ENCODE measurements at regions not wholly inside any gene's neighbourhood (a gene's known extent, or its start where the extent isn't known, plus 50 kb on each side); places are given as distances from the start of the nearest gene placed in this dataset.

- H3K27me3 ChIP-seq (ENCODE audit: control insufficient read depth, insufficient read depth, low read length): no peaks in the 10 kb centered on the region
- H3K9me3 ChIP-seq (ENCODE audit: control insufficient read depth, insufficient read depth, low read length): no peaks in the 10 kb centered on the region
Measured at GRCh38 chr5:118552731-118553360, 435.5 kb downstream of the DTWD2 start.

GRCh38 chr5:118552146-118552545 is 436.2 kb downstream of the DTWD2 start:
- Histone ChIP-seq H3K27ac (ENCODE audit: low read depth, low read length) (no peak overlapping the region), H3K27me3 (ENCODE audit: control insufficient read depth, insufficient read depth, low read length) (no peaks in the 10 kb centered on the region), H3K9me3 (ENCODE audit: control insufficient read depth, insufficient read depth, low read length) (no peaks in the 10 kb centered on the region), H3K4me1 (ENCODE audit: control insufficient read depth, insufficient read depth, low read length) (0 out of 2 replicates have a peak, but pooled peaks cover 3% of the 10 kb centered on the region), H3K4me3 (ENCODE audit: low read depth, low read length) (no peak overlapping the region), H3K36me3 (ENCODE audit: control insufficient read depth, insufficient read depth, low read length) (no peaks in the 10 kb centered on the region), H3K9ac (ENCODE audit: low read depth, low read length) (no peak overlapping the region)

More at GRCh38 chr5:118552731-118553360, 435.5 kb downstream of the DTWD2 start:
- Histone ChIP-seq H3K36me3 (ENCODE audit: control insufficient read depth, insufficient read depth, low read length) (no peaks in the 10 kb centered on the region), H3K27ac (ENCODE audit: low read depth, low read length) (no peak overlapping the region), H3K4me1 (ENCODE audit: control insufficient read depth, insufficient read depth, low read length) (0 out of 2 replicates have a peak, but pooled peaks cover 3% of the 10 kb centered on the region), H3K4me3 (ENCODE audit: low read depth, low read length) (no peak overlapping the region), H3K9ac (ENCODE audit: low read depth, low read length) (no peak overlapping the region)

GRCh38 chr5:118551716-118552115 is 436.6 kb downstream of the DTWD2 start:
- Histone ChIP-seq H3K9ac (ENCODE audit: low read depth, low read length) (no peak overlapping the region), H3K9me3 (ENCODE audit: control insufficient read depth, insufficient read depth, low read length) (no peaks in the 10 kb centered on the region), H3K27ac (ENCODE audit: low read depth, low read length) (no peak overlapping the region), H3K4me3 (ENCODE audit: low read depth, low read length) (no peak overlapping the region), H3K36me3 (ENCODE audit: control insufficient read depth, insufficient read depth, low read length) (no peaks in the 10 kb centered on the region), H3K27me3 (ENCODE audit: control insufficient read depth, insufficient read depth, low read length) (no peaks in the 10 kb centered on the region), H3K4me1 (ENCODE audit: control insufficient read depth, insufficient read depth, low read length) (0 out of 2 replicates have a peak, but pooled peaks cover 3% of the 10 kb centered on the region)

GRCh38 chr5:118551031-118551430 is 437.3 kb downstream of the DTWD2 start:
- H3K4me1 ChIP-seq (ENCODE audit: control insufficient read depth, insufficient read depth, low read length): 0 out of 2 replicates have a peak, but pooled peaks cover 3% of the 10 kb centered on the region
- H3K27me3 ChIP-seq (ENCODE audit: control insufficient read depth, insufficient read depth, low read length): no peaks in the 10 kb centered on the region

GRCh38 chr5:118548761-118549720 is 439.3 kb downstream of the DTWD2 start:
- Histone ChIP-seq H3K9me3 (ENCODE audit: control insufficient read depth, insufficient read depth, low read length) (no peaks in the 10 kb centered on the region), H3K4me1 (ENCODE audit: control insufficient read depth, insufficient read depth, low read length) (no peaks in the 10 kb centered on the region), H3K4me3 (ENCODE audit: low read depth, low read length) (no peak overlapping the region), H3K27me3 (ENCODE audit: control insufficient read depth, insufficient read depth, low read length) (no peaks in the 10 kb centered on the region), H3K27ac (ENCODE audit: low read depth, low read length) (no peak overlapping the region), H3K9ac (ENCODE audit: low read depth, low read length) (no peak overlapping the region), H3K36me3 (ENCODE audit: control insufficient read depth, insufficient read depth, low read length) (no peaks in the 10 kb centered on the region)

More at GRCh38 chr5:118551031-118551430, 437.3 kb downstream of the DTWD2 start:
- H3K4me3 ChIP-seq (ENCODE audit: low read depth, low read length): no peak overlapping the region
- no peak overlapping the region for H3K27ac ChIP-seq (ENCODE audit: low read depth, low read length)
- H3K9ac ChIP-seq (ENCODE audit: low read depth, low read length): no peak overlapping the region
- no peaks in the 10 kb centered on the region for H3K36me3 ChIP-seq (ENCODE audit: control insufficient read depth, insufficient read depth, low read length)
- H3K9me3 ChIP-seq (ENCODE audit: control insufficient read depth, insufficient read depth, low read length): no peaks in the 10 kb centered on the region

GRCh38 chr5:118545470-118545869 is 442.9 kb downstream of the DTWD2 start:
- Histone ChIP-seq H3K27me3 (ENCODE audit: control insufficient read depth, insufficient read depth, low read length) (no peaks in the 10 kb centered on the region), H3K4me1 (ENCODE audit: control insufficient read depth, insufficient read depth, low read length) (no peaks in the 10 kb centered on the region), H3K27ac (ENCODE audit: low read depth, low read length) (no peak overlapping the region), H3K9ac (ENCODE audit: low read depth, low read length) (no peak overlapping the region), H3K36me3 (ENCODE audit: control insufficient read depth, insufficient read depth, low read length) (no peaks in the 10 kb centered on the region), H3K4me3 (ENCODE audit: low read depth, low read length) (no peak overlapping the region), H3K9me3 (ENCODE audit: control insufficient read depth, insufficient read depth, low read length) (peaks cover 18% of the 10 kb centered on the region)

GRCh38 chr5:118544887-118545449 is 443.4 kb downstream of the DTWD2 start:
- Histone ChIP-seq H3K4me1 (ENCODE audit: control insufficient read depth, insufficient read depth, low read length) (no peaks in the 10 kb centered on the region), H3K27me3 (ENCODE audit: control insufficient read depth, insufficient read depth, low read length) (no peaks in the 10 kb centered on the region), H3K9me3 (ENCODE audit: control insufficient read depth, insufficient read depth, low read length) (peaks cover 23% of the 10 kb centered on the region), H3K27ac (ENCODE audit: low read depth, low read length) (no peak overlapping the region), H3K9ac (ENCODE audit: low read depth, low read length) (no peak overlapping the region), H3K4me3 (ENCODE audit: low read depth, low read length) (no peak overlapping the region), H3K36me3 (ENCODE audit: control insufficient read depth, insufficient read depth, low read length) (no peaks in the 10 kb centered on the region)

GRCh38 chr5:118533923-118534322 is 454.4 kb downstream of the DTWD2 start:
- Histone ChIP-seq H3K27me3 (ENCODE audit: control insufficient read depth, insufficient read depth, low read length) (no peaks in the 10 kb centered on the region), H3K4me3 (ENCODE audit: low read depth, low read length) (no peak overlapping the region), H3K9ac (ENCODE audit: low read depth, low read length) (no peak overlapping the region), H3K27ac (ENCODE audit: low read depth, low read length) (no peak overlapping the region), H3K9me3 (ENCODE audit: control insufficient read depth, insufficient read depth, low read length) (peaks cover 4% of the 10 kb centered on the region; the same call in 1 of the 2 replicates), H3K36me3 (ENCODE audit: control insufficient read depth, insufficient read depth, low read length) (no peaks in the 10 kb centered on the region), H3K4me1 (ENCODE audit: control insufficient read depth, insufficient read depth, low read length) (peaks cover 8% of the 10 kb centered on the region)

- Histone ChIP-seq H3K4me3 (ENCODE audit: low read depth, low read length) (no peak overlapping the region), H3K27me3 (ENCODE audit: control insufficient read depth, insufficient read depth, low read length) (no peaks in the 10 kb centered on the region), H3K27ac (ENCODE audit: low read depth, low read length) (no peak overlapping the region), H3K9ac (ENCODE audit: low read depth, low read length) (no peak overlapping the region), H3K9me3 (ENCODE audit: control insufficient read depth, insufficient read depth, low read length) (no peaks in the 10 kb centered on the region), H3K36me3 (ENCODE audit: control insufficient read depth, insufficient read depth, low read length) (no peaks in the 10 kb centered on the region), H3K4me1 (ENCODE audit: control insufficient read depth, insufficient read depth, low read length) (peaks cover 8% of the 10 kb centered on the region)
Measured at GRCh38 chr5:118533156-118533555, 455.2 kb downstream of the DTWD2 start.

GRCh38 chr5:118531276-118531675 is 457.1 kb downstream of the DTWD2 start:
- Histone ChIP-seq H3K27me3 (ENCODE audit: control insufficient read depth, insufficient read depth, low read length) (no peaks in the 10 kb centered on the region), H3K4me3 (ENCODE audit: low read depth, low read length) (no peak overlapping the region), H3K9ac (ENCODE audit: low read depth, low read length) (no peak overlapping the region), H3K36me3 (ENCODE audit: control insufficient read depth, insufficient read depth, low read length) (no peaks in the 10 kb centered on the region), H3K27ac (ENCODE audit: low read depth, low read length) (no peak overlapping the region), H3K4me1 (ENCODE audit: control insufficient read depth, insufficient read depth, low read length) (peaks cover 8% of the 10 kb centered on the region), H3K9me3 (ENCODE audit: control insufficient read depth, insufficient read depth, low read length) (no peaks in the 10 kb centered on the region)
